ENCODE measurements at regions not wholly inside any gene's neighbourhood (a gene's known extent, or its start where the extent isn't known, plus 50 kb on each side); places are given as distances from the start of the nearest gene placed in this dataset.

GRCh38 chr10:8588135-8588534, 533.6 kb downstream of the GATA3 start:
- no peak overlapping the region for H3K4me3 ChIP-seq (replicated peaks; ENCODE audit: low read depth, low read length)
- no peak for DNase-seq (ENCODE audit: low read depth)
- TF ChIP-seq, protein P1, sequence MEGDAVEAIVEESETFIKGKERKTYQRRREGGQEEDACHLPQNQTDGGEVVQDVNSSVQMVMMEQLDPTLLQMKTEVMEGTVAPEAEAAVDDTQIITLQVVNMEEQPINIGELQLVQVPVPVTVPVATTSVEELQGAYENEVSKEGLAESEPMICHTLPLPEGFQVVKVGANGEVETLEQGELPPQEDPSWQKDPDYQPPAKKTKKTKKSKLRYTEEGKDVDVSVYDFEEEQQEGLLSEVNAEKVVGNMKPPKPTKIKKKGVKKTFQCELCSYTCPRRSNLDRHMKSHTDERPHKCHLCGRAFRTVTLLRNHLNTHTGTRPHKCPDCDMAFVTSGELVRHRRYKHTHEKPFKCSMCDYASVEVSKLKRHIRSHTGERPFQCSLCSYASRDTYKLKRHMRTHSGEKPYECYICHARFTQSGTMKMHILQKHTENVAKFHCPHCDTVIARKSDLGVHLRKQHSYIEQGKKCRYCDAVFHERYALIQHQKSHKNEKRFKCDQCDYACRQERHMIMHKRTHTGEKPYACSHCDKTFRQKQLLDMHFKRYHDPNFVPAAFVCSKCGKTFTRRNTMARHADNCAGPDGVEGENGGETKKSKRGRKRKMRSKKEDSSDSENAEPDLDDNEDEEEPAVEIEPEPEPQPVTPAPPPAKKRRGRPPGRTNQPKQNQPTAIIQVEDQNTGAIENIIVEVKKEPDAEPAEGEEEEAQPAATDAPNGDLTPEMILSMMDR (IDR thresholded peaks at IDR 0.05; ENCODE audit: low read length, missing control alignments): no peak

- H3K4me3 ChIP-seq (replicated peaks; ENCODE audit: low read depth, low read length): no peak overlapping the region
- no peak for DNase-seq (ENCODE audit: low read depth)
- TF ChIP-seq, protein P1 (IDR thresholded peaks at IDR 0.05; ENCODE audit: low read length, missing control alignments): no peak
These were observed 536.0 kb downstream of the GATA3 start for GRCh38 chr10:8590518-8590917.

DNA sequence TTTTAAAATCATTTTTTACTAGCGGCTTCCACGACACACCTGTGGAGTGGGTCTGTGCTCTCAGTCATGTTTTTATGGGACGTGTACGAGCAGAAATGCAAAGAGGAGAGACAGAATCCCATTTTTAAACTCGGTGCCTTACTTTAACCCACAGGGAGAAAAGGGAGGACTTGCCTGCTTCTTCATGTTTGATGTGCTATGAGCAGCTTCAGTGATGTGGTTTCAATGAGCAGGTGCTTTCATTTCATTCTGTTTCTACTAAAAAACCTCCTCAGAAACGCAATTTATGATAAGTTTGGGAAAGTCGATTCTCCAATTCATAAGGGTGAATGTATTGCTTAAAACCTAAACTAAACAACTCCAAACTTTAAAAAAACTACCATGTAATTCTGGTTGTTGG, 537.2 kb downstream of the GATA3 start:
- TF ChIP-seq, protein P1 (IDR thresholded peaks at IDR 0.05; ENCODE audit: low read length, missing control alignments): no peak
- DNase-seq (ENCODE audit: low read depth): no peak
- H3K4me3 ChIP-seq (replicated peaks; ENCODE audit: low read depth, low read length): no peak overlapping the region

DNA sequence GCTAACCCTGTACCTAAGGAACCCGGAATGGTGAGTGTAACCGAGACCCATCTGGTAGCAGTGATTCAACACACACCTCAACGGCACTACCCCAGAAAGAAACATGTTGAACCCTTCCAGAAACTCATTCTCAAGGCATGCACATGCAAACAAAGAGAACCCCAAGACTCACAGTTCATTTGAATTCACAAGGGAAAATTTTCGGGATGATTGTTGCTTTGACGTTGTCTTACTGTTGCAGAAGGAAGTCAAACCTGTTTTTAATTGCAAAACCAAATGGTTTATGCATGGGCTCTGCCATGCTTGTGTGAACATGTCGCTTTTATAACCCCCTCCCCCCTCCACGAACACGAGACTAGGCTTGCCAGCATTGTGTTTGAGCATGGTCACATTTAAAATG, 539.7 kb downstream of the GATA3 start:
- no peak for DNase-seq (ENCODE audit: low read depth)
- TF ChIP-seq, protein P1 (IDR thresholded peaks at IDR 0.05; ENCODE audit: low read length, missing control alignments): no peak
- H3K4me3 ChIP-seq (replicated peaks; ENCODE audit: low read depth, low read length): no peak overlapping the region

DNA sequence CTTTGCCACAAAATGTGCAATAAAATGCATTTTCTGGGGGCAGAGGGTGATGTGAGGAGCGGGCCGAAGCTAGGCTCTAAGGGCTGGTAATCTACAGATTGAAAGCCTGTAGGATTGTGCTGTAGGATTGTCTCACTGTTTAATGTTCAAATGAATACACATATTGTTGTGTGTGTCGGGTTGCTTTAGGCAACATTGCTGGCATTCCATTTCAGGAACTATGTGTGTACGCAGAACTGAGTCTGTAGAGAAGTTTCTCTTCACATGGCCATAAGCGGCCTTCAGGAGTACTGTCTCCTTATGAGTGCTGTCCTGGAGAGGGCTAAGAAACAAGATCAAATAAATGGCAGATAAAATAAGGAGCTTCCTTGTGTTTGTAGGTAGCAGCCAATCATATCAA, 540.2 kb downstream of the GATA3 start:
- H3K4me3 ChIP-seq (replicated peaks; ENCODE audit: low read depth, low read length): no peak overlapping the region
- TF ChIP-seq, protein P1 (IDR thresholded peaks at IDR 0.05; ENCODE audit: low read length, missing control alignments): no peak

GRCh38 chr10:8595140-8595539, 540.7 kb downstream of the GATA3 start:
- H3K4me3 ChIP-seq (replicated peaks; ENCODE audit: low read depth, low read length): no peak overlapping the region
- DNase-seq (ENCODE audit: low read depth): no peak
- TF ChIP-seq, protein P1 (IDR thresholded peaks at IDR 0.05; ENCODE audit: low read length, missing control alignments): no peak

More for the DNA sequence above, 540.2 kb downstream of the GATA3 start:
- no peak for DNase-seq (ENCODE audit: low read depth)

DNA sequence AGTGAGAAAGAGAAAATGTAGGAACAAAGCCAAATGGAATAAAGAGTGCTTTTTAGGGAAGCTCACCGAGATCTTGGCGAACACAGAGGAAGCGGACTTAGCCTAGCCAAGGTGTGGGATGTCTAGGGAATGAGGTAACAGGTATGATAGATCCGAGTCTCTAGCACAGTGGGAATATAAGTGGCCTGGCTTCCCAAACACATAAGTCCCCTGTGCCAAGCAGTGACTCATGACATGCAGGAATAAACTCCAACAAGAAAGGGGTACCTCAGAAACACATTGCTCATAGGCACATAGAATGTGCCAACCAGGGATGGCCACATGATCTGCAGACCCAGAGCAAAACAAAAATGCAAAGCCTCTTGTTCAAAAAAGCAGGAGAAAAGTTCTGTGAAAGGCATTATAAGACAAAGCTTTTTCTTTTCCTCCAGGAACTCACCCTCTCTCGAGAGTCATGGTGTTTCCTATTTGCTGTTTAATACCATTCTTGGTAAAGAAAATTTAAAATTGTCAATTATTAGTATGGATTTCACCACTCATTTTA, 542.5 kb downstream of the GATA3 start:
- H3K4me3 ChIP-seq (replicated peaks; ENCODE audit: low read depth, low read length): no peak overlapping the region
- TF ChIP-seq, protein P1 (IDR thresholded peaks at IDR 0.05; ENCODE audit: low read length, missing control alignments): no peak
- DNase-seq (ENCODE audit: low read depth): no peak
